ENCODE measurements at regions not wholly inside any gene's neighbourhood (a gene's known extent, or its start where the extent isn't known, plus 50 kb on each side); places are given as distances from the start of the nearest gene placed in this dataset.

DNA sequence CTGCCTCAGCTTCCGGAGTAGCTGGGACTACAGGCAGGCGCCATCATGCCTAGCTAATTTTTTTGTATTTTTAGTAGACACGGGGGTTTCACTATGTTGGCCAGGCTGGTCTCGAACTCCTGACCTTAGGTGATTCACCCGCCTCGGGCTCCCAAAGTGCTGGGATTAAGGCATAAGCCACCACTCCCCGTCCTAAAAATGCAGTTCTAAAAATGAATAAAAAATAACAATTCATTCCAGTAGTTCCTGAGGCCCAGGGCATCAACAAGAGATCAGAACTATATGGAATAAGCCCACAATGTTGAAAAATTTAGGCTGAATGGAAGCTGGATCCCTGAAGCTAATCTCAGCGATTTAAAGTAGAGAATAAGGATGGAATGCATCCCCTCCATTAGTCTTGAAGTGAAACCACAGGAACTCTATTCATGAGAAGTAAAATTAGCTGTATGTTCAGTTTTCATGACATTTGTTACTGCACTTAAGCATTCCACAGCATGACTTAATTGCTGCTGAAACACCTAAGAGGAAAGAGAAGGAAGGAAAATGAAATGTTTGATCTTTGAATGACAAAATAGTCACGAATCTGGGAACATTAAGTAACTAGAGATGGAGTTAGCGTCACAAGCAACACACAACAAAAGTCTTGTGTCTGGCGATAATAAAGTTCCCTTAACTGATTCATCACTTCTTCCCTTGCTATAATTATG is 80.4 kb upstream of the RIPOR2 start:
- H3K27ac ChIP-seq (ENCODE audit: low read depth, low read length), result no peak overlapping the region
- FAIRE-seq (no peak), DNase-seq (ENCODE audit: low read depth in 1 of 2, low spot score in 2 of 2) (no peak)
- no peak overlapping the region for H3K14ac ChIP-seq (ENCODE audit: insufficient read length)
- H3K18ac ChIP-seq (ENCODE audit: extremely low read depth, low read length), result no peak overlapping the region
- no peak overlapping the region for H3K23ac ChIP-seq (ENCODE audit: insufficient read length)
- ChIA-PET CTCF (ENCODE audit: partially characterized antibody) (interaction anchor here (0.6 to 4.6 kb wide), 10 partner anchors 10 to 417 kb away, joined by 3 to 30 read pairs (median 9); no protein-coding TSS in a partner anchor), POLR2A (ENCODE audit: partially characterized antibody) (no interaction called here)
- no peaks in the 10 kb centered on the region for H4K20me1 ChIP-seq (replicated peaks in 1 of 2; ENCODE audit: control insufficient read depth in 1 of 2, insufficient read depth in 2 of 2, low read length in 2 of 2)
- peaks cover 0 to 10% (median 0%) of the 10 kb centered on the region in 4 experiments; a peak in 4 of 7 replicates for H3K4me1 ChIP-seq (replicated peaks in 1 of 4; ENCODE audit: control insufficient read depth in 3 of 4, insufficient read depth in 4 of 4, low read length in 3 of 4)
- no peak overlapping the region for H4K8ac ChIP-seq (ENCODE audit: extremely low read depth, insufficient read depth, low read length)
- no peaks in the 10 kb centered on the region for H3K36me3 ChIP-seq (ENCODE audit: control insufficient read depth in 2 of 4, insufficient read depth in 4 of 4, low read length in 3 of 4)
- no peaks in the 10 kb centered on the region for H3K23me2 ChIP-seq (ENCODE audit: low read depth, low read length)
- 87% methylated on average over 11 of the region's 11 CpGs; no CpG with 5 or more reads in 1 of the 2 experiments for WGBS, 2 experiments (ENCODE audit: extremely low coverage in 1 of 2, insufficient coverage in 1 of 2, insufficient read length in 1 of 2, insufficient replicate concordance in 2 of 2, low coverage in 1 of 2, low lambda C conversion rate in 2 of 2, missing lambda C conversion rate in 1 of 2)
- no peak overlapping the region for H3K56ac ChIP-seq (replicated peaks; ENCODE audit: insufficient read length, low read depth, low read length)
- H4K5ac ChIP-seq (ENCODE audit: insufficient read length, low read depth, low read length), result no peak overlapping the region
- H2BK5ac ChIP-seq (ENCODE audit: low read depth, low read length), result no peak overlapping the region
- no peaks in the 10 kb centered on the region for H3K9me3 ChIP-seq (ENCODE audit: insufficient read depth in 2 of 2, low read depth in 1 of 2, low read length in 1 of 2)
- H3K9ac ChIP-seq (replicated peaks in 1 of 4; ENCODE audit: extremely low read depth in 1 of 4, low read depth in 3 of 4, low read length in 3 of 4), result no peak overlapping the region; a peak in 1 of 7 replicates
- no peak overlapping the region for H2AFZ ChIP-seq (ENCODE audit: low read length)
- H2BK15ac ChIP-seq (ENCODE audit: low read length), result no peak overlapping the region
- H2BK20ac ChIP-seq (ENCODE audit: low read length), result no peak overlapping the region
- no peaks in the 10 kb centered on the region for H3K27me3 ChIP-seq (replicated peaks in 1 of 4; ENCODE audit: control insufficient read depth in 3 of 4, extremely low read depth in 1 of 4, insufficient read depth in 3 of 4, low read length in 3 of 4)
- H3K79me2 ChIP-seq (ENCODE audit: control insufficient read depth in 1 of 2, insufficient read depth in 2 of 2, low read length in 2 of 2), result no peaks in the 10 kb centered on the region
- H2BK12ac ChIP-seq (ENCODE audit: low read depth, low read length), result no peak overlapping the region
- H3K79me1 ChIP-seq (ENCODE audit: low read depth, low read length), result no peaks in the 10 kb centered on the region
- no peak overlapping the region for H2BK120ac ChIP-seq (replicated peaks; ENCODE audit: low read depth, low read length)
- H3K4me2 ChIP-seq (ENCODE audit: insufficient read depth in 1 of 2, low read depth in 2 of 2, low read length in 2 of 2), result no peak overlapping the region
- no peak overlapping the region for H3K4ac ChIP-seq (replicated peaks; ENCODE audit: insufficient read length, low read depth, low read length)
- no peak overlapping the region for H3K4me3 ChIP-seq (ENCODE audit: extremely low read depth in 1 of 4, insufficient read depth in 2 of 4, low read depth in 3 of 4, low read length in 4 of 4)
- no peak overlapping the region for H2AK5ac ChIP-seq (ENCODE audit: low read depth, low read length)
- no peak overlapping the region for H4K91ac ChIP-seq (replicated peaks; ENCODE audit: insufficient read length, low read length)
- TF ChIP-seq CTBP2 (IDR thresholded peaks at IDR 0.05; ENCODE audit: borderline replicate concordance, insufficient read depth, insufficient read length, low read length) (no peak), JUN (IDR thresholded peaks at IDR 0.05; ENCODE audit: low read depth, low read length) (no peak), EP300 (IDR thresholded peaks at IDR 0.05; ENCODE audit: borderline replicate concordance in 1 of 2, low read depth in 2 of 2, low read length in 2 of 2) (no peak), SP4 (IDR thresholded peaks at IDR 0.05; ENCODE audit: low read length) (no peak), CEBPB (IDR thresholded peaks at IDR 0.05; ENCODE audit: low read depth, low read length) (no peak), ZNF274 (IDR thresholded peaks at IDR 0.05; ENCODE audit: borderline replicate concordance, extremely low read depth, low read length) (no peak), EGR1 (IDR thresholded peaks at IDR 0.05; ENCODE audit: borderline replicate concordance, low read depth, low read length) (no peak), KDM1A (IDR thresholded peaks at IDR 0.05; ENCODE audit: borderline replicate concordance, low read length) (no peak), RAD21 (IDR thresholded peaks at IDR 0.05 in 1 of 2, conservative IDR thresholded peaks at IDR 0.05 in 1 of 2; ENCODE audit: low read depth in 2 of 2, low read length in 2 of 2) (no peak), RBBP5 (IDR thresholded peaks at IDR 0.05; ENCODE audit: borderline replicate concordance, low read depth, low read length) (no peak), FOSL1 (IDR thresholded peaks at IDR 0.05; ENCODE audit: insufficient read depth, low read depth, low read length) (no peak), SUZ12 (IDR thresholded peaks at IDR 0.05; ENCODE audit: low read length) (no peak), MAFK (IDR thresholded peaks at IDR 0.05; ENCODE audit: low read depth, low read length) (no peak)

Measured in H1 (cell line).